ENCODE measurements at regions not wholly inside any gene's neighbourhood (a gene's known extent, or its start where the extent isn't known, plus 50 kb on each side); places are given as distances from the start of the nearest gene placed in this dataset.

GRCh38 chr3:10763817-10764258, 52.2 kb upstream of the SLC6A11 start:
- no peak for TF ChIP-seq POLR2AphosphoS5 (IDR thresholded peaks at IDR 0.05)
- no peak for TF ChIP-seq POLR2A (IDR thresholded peaks at IDR 0.05)
- TF ChIP-seq EP300 (IDR thresholded peaks at IDR 0.05), result no peak
- no peak for TF ChIP-seq CTCF (IDR thresholded peaks at IDR 0.05)
- intact Hi-C loops (cut with DNase I), result no loop called here
- Histone ChIP-seq H3K9me3 (no peaks in the 10 kb centered on the region), H3K27me3 (peaks cover 0 to 37% (median 0%) of the 10 kb centered on the region in 3 donors), H3K4me1 (no peaks in the 10 kb centered on the region), H3K27ac (no peak overlapping the region), H3K4me3 (no peak overlapping the region), H3K36me3 (no peaks in the 10 kb centered on the region)
- no peak for DNase-seq
- WGBS, 2 donors, result 80 to 81% methylated on average over 10 of the region's 10 CpGs

GRCh38 chr3:10764259-10765051, 51.6 kb upstream of the SLC6A11 start:
- Histone ChIP-seq H3K27me3 (peaks cover 0 to 35% (median 0%) of the 10 kb centered on the region in 3 donors), H3K4me1 (no peaks in the 10 kb centered on the region), H3K36me3 (no peaks in the 10 kb centered on the region), H3K9me3 (no peaks in the 10 kb centered on the region), H3K27ac (no peak overlapping the region), H3K4me3 (no peak overlapping the region)
- DNase-seq, result no peak
- 52 to 53% methylated on average over 32 of the region's 32 CpGs for WGBS, 2 donors
- no peak for TF ChIP-seq EP300 (IDR thresholded peaks at IDR 0.05)
- intact Hi-C loops (cut with DNase I), result no loop called here

GRCh38 chr3:10766049-10766705, 49.9 kb upstream of the SLC6A11 start:
- no peak for DNase-seq
- intact Hi-C loops (cut with DNase I), result no loop called here
- Histone ChIP-seq H3K27me3 (peaks cover 0 to 28% (median 0%) of the 10 kb centered on the region in 3 donors), H3K36me3 (no peaks in the 10 kb centered on the region), H3K4me3 (no peak overlapping the region), H3K27ac (no peak overlapping the region), H3K4me1 (no peaks in the 10 kb centered on the region), H3K9me3 (peaks cover 0 to 2% (median 0%) of the 10 kb centered on the region in 4 donors)
- WGBS, 2 donors, result 56 to 69% methylated on average over 4 of the region's 4 CpGs
- TF ChIP-seq CTCF (IDR thresholded peaks at IDR 0.05), result no peak
- TF ChIP-seq EP300 (IDR thresholded peaks at IDR 0.05), result no peak
